ENCODE measurements at regions not wholly inside any gene's neighbourhood (a gene's known extent, or its start where the extent isn't known, plus 50 kb on each side); places are given as distances from the start of the nearest gene placed in this dataset.

DNA sequence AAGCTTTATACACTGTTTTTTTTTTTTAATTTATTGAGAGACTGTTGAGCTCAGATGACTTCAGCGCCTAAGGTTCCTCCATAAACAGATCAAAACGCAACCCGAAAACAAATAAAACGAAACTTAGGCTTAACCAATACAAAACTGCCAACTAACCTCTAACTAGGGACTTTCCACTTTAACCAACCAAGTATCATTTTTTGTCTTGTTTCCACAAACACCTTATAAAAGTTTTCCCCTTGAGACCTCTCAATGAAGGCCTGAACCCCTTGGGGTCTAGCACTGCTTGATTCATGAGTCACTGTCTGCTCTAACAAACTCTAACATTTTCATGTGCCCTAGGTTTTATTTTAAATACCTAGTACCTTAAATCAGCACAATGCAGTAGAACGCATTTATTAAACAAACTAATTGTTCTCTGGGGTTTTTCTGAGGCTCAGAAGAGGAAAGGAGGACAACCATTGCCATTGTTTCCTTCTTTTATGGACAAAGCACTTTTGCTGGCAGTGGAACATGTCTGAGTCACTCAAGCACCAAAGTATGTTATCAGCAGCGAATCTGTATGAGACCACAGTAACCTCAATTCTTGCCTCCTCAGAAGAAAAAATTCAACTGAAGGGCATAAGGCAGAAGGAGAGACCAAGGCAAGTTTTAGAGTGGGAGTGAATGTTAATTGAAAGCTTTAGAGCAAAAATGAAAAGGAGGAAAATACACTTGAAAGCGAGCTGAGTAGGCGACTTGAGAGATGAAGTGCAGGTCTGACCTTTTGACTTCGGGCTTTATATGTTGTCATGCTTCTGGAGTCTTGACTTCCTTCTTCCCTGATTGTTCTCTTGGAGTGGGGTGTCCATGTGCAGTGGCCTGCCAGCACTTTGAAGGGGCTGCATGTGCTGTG, 97.7 kb upstream of the HCN1 start:
- TF ChIP-seq, protein P1, sequence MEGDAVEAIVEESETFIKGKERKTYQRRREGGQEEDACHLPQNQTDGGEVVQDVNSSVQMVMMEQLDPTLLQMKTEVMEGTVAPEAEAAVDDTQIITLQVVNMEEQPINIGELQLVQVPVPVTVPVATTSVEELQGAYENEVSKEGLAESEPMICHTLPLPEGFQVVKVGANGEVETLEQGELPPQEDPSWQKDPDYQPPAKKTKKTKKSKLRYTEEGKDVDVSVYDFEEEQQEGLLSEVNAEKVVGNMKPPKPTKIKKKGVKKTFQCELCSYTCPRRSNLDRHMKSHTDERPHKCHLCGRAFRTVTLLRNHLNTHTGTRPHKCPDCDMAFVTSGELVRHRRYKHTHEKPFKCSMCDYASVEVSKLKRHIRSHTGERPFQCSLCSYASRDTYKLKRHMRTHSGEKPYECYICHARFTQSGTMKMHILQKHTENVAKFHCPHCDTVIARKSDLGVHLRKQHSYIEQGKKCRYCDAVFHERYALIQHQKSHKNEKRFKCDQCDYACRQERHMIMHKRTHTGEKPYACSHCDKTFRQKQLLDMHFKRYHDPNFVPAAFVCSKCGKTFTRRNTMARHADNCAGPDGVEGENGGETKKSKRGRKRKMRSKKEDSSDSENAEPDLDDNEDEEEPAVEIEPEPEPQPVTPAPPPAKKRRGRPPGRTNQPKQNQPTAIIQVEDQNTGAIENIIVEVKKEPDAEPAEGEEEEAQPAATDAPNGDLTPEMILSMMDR (IDR thresholded peaks at IDR 0.05) = no peak
- TF ChIP-seq, protein P2, sequence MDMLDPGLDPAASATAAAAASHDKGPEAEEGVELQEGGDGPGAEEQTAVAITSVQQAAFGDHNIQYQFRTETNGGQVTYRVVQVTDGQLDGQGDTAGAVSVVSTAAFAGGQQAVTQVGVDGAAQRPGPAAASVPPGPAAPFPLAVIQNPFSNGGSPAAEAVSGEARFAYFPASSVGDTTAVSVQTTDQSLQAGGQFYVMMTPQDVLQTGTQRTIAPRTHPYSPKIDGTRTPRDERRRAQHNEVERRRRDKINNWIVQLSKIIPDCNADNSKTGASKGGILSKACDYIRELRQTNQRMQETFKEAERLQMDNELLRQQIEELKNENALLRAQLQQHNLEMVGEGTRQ (IDR thresholded peaks at IDR 0.05; ENCODE audit: borderline replicate concordance, low read depth, low read length) = no peak
- TF ChIP-seq FOXM1 (IDR thresholded peaks at IDR 0.05; ENCODE audit: low read depth) (no peak), NRF1 (IDR thresholded peaks at IDR 0.05; ENCODE audit: low read depth, low read length) (no peak), TAF1 (IDR thresholded peaks at IDR 0.05; ENCODE audit: borderline replicate concordance, low read depth, low read length) (no peak), TCF12 (IDR thresholded peaks at IDR 0.05) (no peak), ELF1 (IDR thresholded peaks at IDR 0.05) (no peak), MXI1 (IDR thresholded peaks at IDR 0.05; ENCODE audit: low read depth, low read length) (no peak), JUND (IDR thresholded peaks at IDR 0.05) (no peak), RFX5 (IDR thresholded peaks at IDR 0.05; ENCODE audit: low read length) (no peak), POLR2AphosphoS5 (IDR thresholded peaks at IDR 0.05; ENCODE audit: low read depth, low read length) (no peak), TEAD4 (IDR thresholded peaks at IDR 0.05; ENCODE audit: borderline replicate concordance, insufficient read depth) (no peak), EP300 (IDR thresholded peaks at IDR 0.05; ENCODE audit: borderline replicate concordance in 1 of 2, low read depth in 1 of 2, low read length in 1 of 2) (no peak)
- TF ChIP-seq, protein P3, sequence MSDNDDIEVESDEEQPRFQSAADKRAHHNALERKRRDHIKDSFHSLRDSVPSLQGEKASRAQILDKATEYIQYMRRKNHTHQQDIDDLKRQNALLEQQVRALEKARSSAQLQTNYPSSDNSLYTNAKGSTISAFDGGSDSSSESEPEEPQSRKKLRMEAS (IDR thresholded peaks at IDR 0.05; ENCODE audit: low read depth) = no peak
